B cell (primary cell): ENCODE measurements at regions not wholly inside any gene's neighbourhood (a gene's known extent, or its start where the extent isn't known, plus 50 kb on each side); places are given as distances from the start of the nearest gene placed in this dataset.

ENCODE experiments used
- ATAC-seq: fragments of 200-7000 bp; cut with Tn5 transposase; one replicate; pipeline ENCODE4 v1.10.0; 2021; ENCODE audit warnings: low read depth, mild to moderate bottlenecking, moderate number of reproducible peaks, moderate library complexity
- CTCF ChIA-PET: fragments of 350-600 bp; sonication (Branson Sonifier 250); formaldehyde crosslinking; loops from one replicate; lab custom pipeline; 2021; ENCODE audit warnings: antibody characterized with exemption, inconsistent platforms; lab: Charles Lee
- POLR2A ChIA-PET: fragments of 350-600 bp; sonication (Branson Sonifier 250); formaldehyde crosslinking; loops from one replicate; lab custom pipeline; 2021; ENCODE audit warnings: antibody characterized with exemption; lab: Charles Lee
- DNase-seq: peaks from one replicate; pipeline ENCODE4 v3.0.0; 2013
- H2AFZ ChIP-seq: 2 replicates; pipeline ENCODE4 v1.6.1; 2012; ENCODE audit warnings: mild to moderate bottlenecking, low read depth, low read length; ENCODE audit not compliant: insufficient read depth, poor library complexity, severe bottlenecking
- H3K27ac ChIP-seq, 2 donors: 1 replicate in 1 of 2; 2 replicates in 1 of 2; pipeline ENCODE4 v1.5.1; 2012 to 2013; ENCODE audit warnings: low read length in 2 of 2, mild to moderate bottlenecking in 2 of 2, moderate library complexity in 1 of 2
- H3K27me3 ChIP-seq, 4 experiments: fragments of 200-600 bp in 1 of 4; sonication (generic) in 1 of 4; replicated peaks in 1 of 4; 1 replicate in 2 of 4; 2 replicates in 2 of 4; pipeline versions ENCODE4 v1.6.1 to v1.7.0; 2013 to 2016; ENCODE audit warnings: low read length in 3 of 4, mild to moderate bottlenecking in 2 of 4, mixed read lengths in 1 of 4, moderate library complexity in 1 of 4; ENCODE audit not compliant: insufficient read depth in 4 of 4, control insufficient read depth in 3 of 4; ENCODE audit errors: control extremely low read depth in 1 of 4
- H3K36me3 ChIP-seq, 2 experiments: replicated peaks in 1 of 2; 1 replicate in 1 of 2; 2 replicates in 1 of 2; pipeline versions ENCODE4 v1.6.1 to v1.7.1; 2013; ENCODE audit warnings: low read length in 1 of 2; ENCODE audit not compliant: insufficient read depth in 2 of 2, control insufficient read depth in 1 of 2; ENCODE audit errors: control extremely low read depth in 1 of 2, extremely low read depth in 1 of 2
- H3K4me1 ChIP-seq, 2 donors: fragments of 200-600 bp in 1 of 2; sonication (generic) in 1 of 2; 1 replicate in 1 of 2; 2 replicates in 1 of 2; pipeline versions ENCODE4 v1.5.1 to v1.6.1; 2013 to 2017; ENCODE audit warnings: low read length in 2 of 2; ENCODE audit not compliant: control insufficient read depth in 2 of 2, insufficient read depth in 2 of 2
- H3K4me2 ChIP-seq: replicated peaks from 2 replicates; pipeline ENCODE3; 2012; ENCODE audit warnings: mild to moderate bottlenecking, low read depth, low read length; ENCODE audit not compliant: poor library complexity, severe bottlenecking
- H3K4me3 ChIP-seq, 5 experiments: fragments of 200-600 bp in 1 of 5; sonication (generic) in 1 of 5; 1 replicate in 3 of 5; 2 replicates in 2 of 5; pipeline versions ENCODE4 v1.5.1 to v1.7.0; 2011 to 2016; ENCODE audit warnings: low read length in 4 of 5, mild to moderate bottlenecking in 4 of 5, low read depth in 2 of 5, control low read depth in 1 of 5, moderate library complexity in 1 of 5; ENCODE audit not compliant: insufficient read depth in 1 of 5; ENCODE audit errors: control extremely low read depth in 1 of 5, extremely low read depth in 1 of 5
- H3K79me2 ChIP-seq: fragments of 200-600 bp; sonication (generic); one replicate; pipeline ENCODE4 v1.6.0; 2016; ENCODE audit warnings: low read length; ENCODE audit not compliant: control insufficient read depth, insufficient read depth
- H3K9ac ChIP-seq: fragments of 200-600 bp; sonication (generic); 2 replicates; pipeline ENCODE4 v1.6.1; 2017; ENCODE audit warnings: mild to moderate bottlenecking, low read length, moderate library complexity
- H3K9me3 ChIP-seq, 3 donors: one replicate each; pipeline versions ENCODE4 v1.6.1 to v1.7.1; 2013; ENCODE audit warnings: low read length in 2 of 3; ENCODE audit not compliant: control insufficient read depth in 2 of 3, insufficient read depth in 1 of 3; ENCODE audit errors: control extremely low read depth in 1 of 3
- H4K20me1 ChIP-seq: 2 replicates; pipeline ENCODE4 v1.6.0; 2012; ENCODE audit warnings: mild to moderate bottlenecking, low read length; ENCODE audit not compliant: insufficient read depth, control insufficient read depth, poor library complexity, severe bottlenecking
- H3K27ac Mint-ChIP-seq: one replicate; pipeline ENCODE4 v1.8.0; 2021; ENCODE audit warnings: mixed read lengths
- H3K27me3 Mint-ChIP-seq: one replicate; pipeline ENCODE4 v1.8.0; 2021; ENCODE audit warnings: mixed read lengths
- H3K4me1 Mint-ChIP-seq: one replicate; pipeline ENCODE4 v1.8.0; 2021; ENCODE audit warnings: mixed read lengths
- H3K4me3 Mint-ChIP-seq: one replicate; pipeline ENCODE4 v1.8.0; 2021; ENCODE audit warnings: mixed read lengths
- H3K9me3 Mint-ChIP-seq: one replicate; pipeline ENCODE4 v1.8.0; 2022; ENCODE audit warnings: mixed read lengths; ENCODE audit not compliant: insufficient read depth
- CTCF ChIP-seq: fragments of 200-600 bp; IDR thresholded peaks from one replicate; pipeline ENCODE4 v1.8.0; 2022; ENCODE audit warnings: antibody characterized with exemption, mild to moderate bottlenecking
- EZH2 ChIP-seq: IDR thresholded peaks from 2 replicates; pipeline ENCODE4 v1.6.1; 2012; ENCODE audit warnings: borderline replicate concordance, low read depth, mild to moderate bottlenecking, moderate library complexity, low read length; ENCODE audit not compliant: insufficient read depth, poor library complexity, severe bottlenecking
- WGBS: methylation state at CpG from one replicate; pipeline ENCODE4 v1.1.5; 2013; ENCODE audit warnings: missing lambda C conversion rate; ENCODE audit not compliant: insufficient coverage; 5-methylcytosine and 5-hydroxymethylcytosine counted together
- intact Hi-C: fragments of 100-400 bp; cut with micrococcal nuclease; formaldehyde crosslinking; loops from one replicate; pipeline ENCODE4 v1.10.0; 2022

- no peak overlapping the region for H3K9ac ChIP-seq
- no peaks in the 10 kb centered on the region for H3K4me1 ChIP-seq
- no peak overlapping the region for H3K4me3 ChIP-seq
- no peaks in the 10 kb centered on the region for H3K9me3 ChIP-seq
- ChIA-PET POLR2A (no interaction called here), CTCF (interaction anchor here (0.6 to 2.9 kb wide), 28 partner anchors 8 to 1217 kb away, joined by 3 to 22 read pairs (median 4); no protein-coding TSS in a partner anchor)
- H3K4me1 Mint-ChIP-seq, result peaks cover 2% of the 10 kb centered on the region
- H4K20me1 ChIP-seq, result no peaks in the 10 kb centered on the region
- H3K36me3 ChIP-seq, result no peaks in the 10 kb centered on the region
- H3K27me3 Mint-ChIP-seq, result no peaks in the 10 kb centered on the region
- no CpG with 5 or more reads among the region's 4 CpGs for WGBS
- no peaks in the 10 kb centered on the region for H3K9me3 Mint-ChIP-seq
- TF ChIP-seq CTCF, result peak; percentile 74
- TF ChIP-seq EZH2, result no peak
- H3K79me2 ChIP-seq, result no peaks in the 10 kb centered on the region
- H3K4me2 ChIP-seq, result no peak overlapping the region
- no peak overlapping the region for H3K4me3 Mint-ChIP-seq
- H2AFZ ChIP-seq, result no peak overlapping the region
- peak; percentile 61 for ATAC-seq
- H3K27me3 ChIP-seq, result no peaks in the 10 kb centered on the region
- intact Hi-C loops, result loop anchor here (1.0 to 10.0 kb wide), 4 partner anchors 67 to 1135 kb away; no protein-coding TSS in a partner anchor
- no peak overlapping the region for H3K27ac Mint-ChIP-seq
- DNase-seq, result peak; percentile 65
- no peak overlapping the region for H3K27ac ChIP-seq
These were observed 260.4 kb upstream of the P2RY1 start for GRCh38 chr3:152574461-152575079.

GRCh38 chr3:152578769-152579168 lies 256.2 kb upstream of the P2RY1 start:
- Histone ChIP-seq H3K27ac (no peak overlapping the region), H2AFZ (no peak overlapping the region), H3K36me3 (no peaks in the 10 kb centered on the region), H3K9ac (no peak overlapping the region), H3K79me2 (no peaks in the 10 kb centered on the region), H3K4me1 (no peaks in the 10 kb centered on the region), H3K9me3 (no peaks in the 10 kb centered on the region), H3K4me3 (no peak overlapping the region), H3K27me3 (no peaks in the 10 kb centered on the region), H3K4me2 (no peak overlapping the region), H4K20me1 (no peaks in the 10 kb centered on the region)
- CTCF ChIA-PET, result interaction anchor here (1.1 kb wide), 1 partner anchor 106 kb away, joined by 3 read pairs; no protein-coding TSS in a partner anchor
- Mint-ChIP-seq H3K4me1 (peaks cover 2% of the 10 kb centered on the region), H3K9me3 (no peaks in the 10 kb centered on the region), H3K4me3 (no peak overlapping the region), H3K27me3 (no peaks in the 10 kb centered on the region), H3K27ac (no peak overlapping the region)
- POLR2A ChIA-PET, result no interaction called here
- ATAC-seq (no peak), DNase-seq (no peak)
- intact Hi-C loops, result loop anchor here (10.0 kb wide), 1 partner anchor 404 kb away; no protein-coding TSS in a partner anchor
- TF ChIP-seq EZH2 (no peak), CTCF (no peak)
